ENCODE measurements at regions not wholly inside any gene's neighbourhood (a gene's known extent, or its start where the extent isn't known, plus 50 kb on each side); places are given as distances from the start of the nearest gene placed in this dataset.

GRCh38 chr3:178174201-178174915 lies 361.9 kb upstream of the KCNMB2 start:
- Histone ChIP-seq H3K36me3 (replicated peaks in 1 of 2; ENCODE audit: control extremely low read depth in 1 of 2, control insufficient read depth in 1 of 2, extremely low read depth in 1 of 2, insufficient read depth in 2 of 2, low read length in 1 of 2) (no peaks in the 10 kb centered on the region), H3K27ac (ENCODE audit: low read length in 2 of 2) (no peak overlapping the region), H3K27me3 (replicated peaks in 1 of 4; ENCODE audit: control extremely low read depth in 1 of 4, control insufficient read depth in 3 of 4, insufficient read depth in 4 of 4, low read length in 3 of 4) (no peaks in the 10 kb centered on the region), H3K9me3 (ENCODE audit: control extremely low read depth in 1 of 3, control insufficient read depth in 2 of 3, insufficient read depth in 1 of 3, low read length in 2 of 3) (no peaks in the 10 kb centered on the region), H3K4me3 (ENCODE audit: control extremely low read depth in 1 of 5, extremely low read depth in 1 of 5, insufficient read depth in 1 of 5, low read depth in 2 of 5, low read length in 4 of 5) (no peak overlapping the region), H3K4me2 (replicated peaks; ENCODE audit: low read depth, low read length, poor library complexity, severe bottlenecking) (no peak overlapping the region), H2AFZ (ENCODE audit: insufficient read depth, low read depth, low read length, poor library complexity, severe bottlenecking) (no peak overlapping the region), H3K4me1 (ENCODE audit: control insufficient read depth in 2 of 2, insufficient read depth in 2 of 2, low read length in 2 of 2) (no peaks in the 10 kb centered on the region), H4K20me1 (ENCODE audit: control insufficient read depth, insufficient read depth, low read length, poor library complexity, severe bottlenecking) (no peaks in the 10 kb centered on the region), H3K9ac (ENCODE audit: low read length) (no peak overlapping the region), H3K79me2 (ENCODE audit: control insufficient read depth, insufficient read depth, low read length) (no peaks in the 10 kb centered on the region)
- Mint-ChIP-seq H3K4me1 (no peaks in the 10 kb centered on the region), H3K4me3 (no peak overlapping the region), H3K27me3 (no peaks in the 10 kb centered on the region), H3K9me3 (ENCODE audit: insufficient read depth) (no peaks in the 10 kb centered on the region), H3K27ac (no peak overlapping the region)
- ChIA-PET CTCF (no interaction called here), POLR2A (no interaction called here)
- ATAC-seq (ENCODE audit: low read depth) (no peak), DNase-seq (no peak)
- WGBS (ENCODE audit: insufficient coverage), result no CpG with 5 or more reads among the region's 2 CpGs
- intact Hi-C loops (cut with micrococcal nuclease), result no loop called here
- TF ChIP-seq EZH2 (IDR thresholded peaks at IDR 0.05; ENCODE audit: borderline replicate concordance, insufficient read depth, low read depth, low read length, poor library complexity, severe bottlenecking) (no peak), CTCF (IDR thresholded peaks at IDR 0.05) (no peak)

- CTCF ChIA-PET, result no interaction called here
- ATAC-seq (ENCODE audit: low read depth), result no peak
- Histone ChIP-seq H4K20me1 (ENCODE audit: control insufficient read depth, insufficient read depth, low read length, poor library complexity, severe bottlenecking) (no peaks in the 10 kb centered on the region), H3K36me3 (replicated peaks in 1 of 2; ENCODE audit: control extremely low read depth in 1 of 2, control insufficient read depth in 1 of 2, extremely low read depth in 1 of 2, insufficient read depth in 2 of 2, low read length in 1 of 2) (no peaks in the 10 kb centered on the region), H2AFZ (ENCODE audit: insufficient read depth, low read depth, low read length, poor library complexity, severe bottlenecking) (no peak overlapping the region), H3K9ac (ENCODE audit: low read length) (no peak overlapping the region), H3K27ac (ENCODE audit: low read length in 2 of 2) (no peak overlapping the region), H3K9me3 (ENCODE audit: control extremely low read depth in 1 of 3, control insufficient read depth in 2 of 3, insufficient read depth in 1 of 3, low read length in 2 of 3) (no peaks in the 10 kb centered on the region), H3K4me3 (ENCODE audit: control extremely low read depth in 1 of 5, extremely low read depth in 1 of 5, insufficient read depth in 1 of 5, low read depth in 2 of 5, low read length in 4 of 5) (no peak overlapping the region), H3K79me2 (ENCODE audit: control insufficient read depth, insufficient read depth, low read length) (no peaks in the 10 kb centered on the region), H3K4me1 (ENCODE audit: control insufficient read depth in 2 of 2, insufficient read depth in 2 of 2, low read length in 2 of 2) (no peaks in the 10 kb centered on the region), H3K4me2 (replicated peaks; ENCODE audit: low read depth, low read length, poor library complexity, severe bottlenecking) (no peak overlapping the region), H3K27me3 (replicated peaks in 1 of 4; ENCODE audit: control extremely low read depth in 1 of 4, control insufficient read depth in 3 of 4, insufficient read depth in 4 of 4, low read length in 3 of 4) (no peaks in the 10 kb centered on the region)
- Mint-ChIP-seq H3K9me3 (ENCODE audit: insufficient read depth) (no peaks in the 10 kb centered on the region), H3K4me3 (no peak overlapping the region), H3K27ac (no peak overlapping the region), H3K4me1 (no peaks in the 10 kb centered on the region), H3K27me3 (no peaks in the 10 kb centered on the region)
- intact Hi-C loops (cut with micrococcal nuclease), result no loop called here
- POLR2A ChIA-PET, result no interaction called here
- WGBS (ENCODE audit: insufficient coverage), result no CpG with 5 or more reads among the region's 1 CpG
- DNase-seq, result no peak
- TF ChIP-seq EZH2 (IDR thresholded peaks at IDR 0.05; ENCODE audit: borderline replicate concordance, insufficient read depth, low read depth, low read length, poor library complexity, severe bottlenecking) (no peak), CTCF (IDR thresholded peaks at IDR 0.05) (no peak)
Observed at GRCh38 chr3:178181088-178181487, 355.1 kb upstream of the KCNMB2 start.
